ENCODE measurements at regions not wholly inside any gene's neighbourhood (a gene's known extent, or its start where the extent isn't known, plus 50 kb on each side); places are given as distances from the start of the nearest gene placed in this dataset.

DNA sequence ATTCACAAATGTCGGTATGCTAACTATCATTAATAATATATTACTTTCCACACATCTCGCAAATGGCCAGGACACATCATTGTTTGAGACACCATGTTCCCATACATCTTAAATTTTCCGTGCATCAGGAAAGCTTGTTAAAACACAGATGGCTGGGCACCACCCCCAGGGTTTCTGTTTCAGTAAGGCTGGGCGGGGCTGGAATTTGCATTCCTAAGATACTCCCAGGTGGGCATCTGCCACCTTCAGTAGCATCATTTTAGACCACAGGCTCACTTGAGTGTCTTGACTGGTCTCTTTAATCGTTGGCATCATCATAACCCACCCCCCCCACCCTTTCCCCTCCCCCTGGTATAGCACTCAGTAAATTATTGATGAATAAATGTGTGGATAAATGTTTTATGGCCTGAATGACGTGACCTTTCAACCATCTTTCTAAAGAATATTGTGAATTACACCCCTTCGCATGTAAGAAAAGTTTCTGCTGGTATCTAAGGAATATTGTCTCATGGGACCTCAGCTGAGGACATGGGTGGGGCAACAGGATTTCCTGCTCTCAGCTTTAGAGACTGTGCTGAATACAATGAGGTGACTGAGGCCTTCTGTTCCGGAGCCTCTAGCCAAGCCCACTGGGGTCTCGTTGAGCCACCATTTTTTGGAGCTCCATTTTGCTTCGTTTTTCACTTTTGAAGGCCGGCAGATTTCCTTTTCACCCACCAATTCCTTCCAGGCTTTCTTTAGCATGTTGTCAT, 124.1 kb upstream of the NEDD9 start:
- 70 to 75% methylated on average over 11 of the region's 11 CpGs for WGBS, 2 donors

GRCh38 chr6:11353921-11354389, 121.5 kb upstream of the NEDD9 start:
- intact Hi-C loops (cut with DNase I; ENCODE audit: low total_unique reads) = no loop called here
- no peak overlapping the region for H3K4me3 ChIP-seq (ENCODE audit: low read depth, poor library complexity, severe bottlenecking)
- TF ChIP-seq, protein P1, sequence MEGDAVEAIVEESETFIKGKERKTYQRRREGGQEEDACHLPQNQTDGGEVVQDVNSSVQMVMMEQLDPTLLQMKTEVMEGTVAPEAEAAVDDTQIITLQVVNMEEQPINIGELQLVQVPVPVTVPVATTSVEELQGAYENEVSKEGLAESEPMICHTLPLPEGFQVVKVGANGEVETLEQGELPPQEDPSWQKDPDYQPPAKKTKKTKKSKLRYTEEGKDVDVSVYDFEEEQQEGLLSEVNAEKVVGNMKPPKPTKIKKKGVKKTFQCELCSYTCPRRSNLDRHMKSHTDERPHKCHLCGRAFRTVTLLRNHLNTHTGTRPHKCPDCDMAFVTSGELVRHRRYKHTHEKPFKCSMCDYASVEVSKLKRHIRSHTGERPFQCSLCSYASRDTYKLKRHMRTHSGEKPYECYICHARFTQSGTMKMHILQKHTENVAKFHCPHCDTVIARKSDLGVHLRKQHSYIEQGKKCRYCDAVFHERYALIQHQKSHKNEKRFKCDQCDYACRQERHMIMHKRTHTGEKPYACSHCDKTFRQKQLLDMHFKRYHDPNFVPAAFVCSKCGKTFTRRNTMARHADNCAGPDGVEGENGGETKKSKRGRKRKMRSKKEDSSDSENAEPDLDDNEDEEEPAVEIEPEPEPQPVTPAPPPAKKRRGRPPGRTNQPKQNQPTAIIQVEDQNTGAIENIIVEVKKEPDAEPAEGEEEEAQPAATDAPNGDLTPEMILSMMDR (IDR thresholded peaks at IDR 0.05) = no peak
- TF ChIP-seq POLR2A (IDR thresholded peaks at IDR 0.05) = no peak
- 36 to 38% methylated on average over 6 of the region's 6 CpGs for WGBS, 2 donors
- peak in 1 of 2 donors; percentile 37 for DNase-seq (ENCODE audit: low spot score in 2 of 2)

More for the DNA sequence above, 124.1 kb upstream of the NEDD9 start:
- intact Hi-C loops (cut with DNase I; ENCODE audit: low total_unique reads) = no loop called here
- TF ChIP-seq, protein P1 (IDR thresholded peaks at IDR 0.05) = no peak
- TF ChIP-seq POLR2A (IDR thresholded peaks at IDR 0.05) = no peak
- no peak for DNase-seq (ENCODE audit: low spot score in 2 of 2)
- H3K4me3 ChIP-seq (ENCODE audit: low read depth, poor library complexity, severe bottlenecking) = no peak overlapping the region

- WGBS, 2 donors = 80 to 89% methylated on average over 4 of the region's 4 CpGs
- TF ChIP-seq, protein P1 (IDR thresholded peaks at IDR 0.05) = no peak
- no peak for TF ChIP-seq POLR2A (IDR thresholded peaks at IDR 0.05)
Observed at GRCh38 chr6:11350294-11350693, 117.8 kb upstream of the NEDD9 start.

GRCh38 chr6:11349880-11350279, 117.4 kb upstream of the NEDD9 start:
- TF ChIP-seq, protein P1 (IDR thresholded peaks at IDR 0.05) = no peak
- no peak for TF ChIP-seq POLR2A (IDR thresholded peaks at IDR 0.05)
- no peak overlapping the region for H3K4me3 ChIP-seq (ENCODE audit: low read depth, poor library complexity, severe bottlenecking)
- intact Hi-C loops (cut with DNase I; ENCODE audit: low total_unique reads) = no loop called here
- no peak for DNase-seq (ENCODE audit: low spot score in 2 of 2)

More at GRCh38 chr6:11350294-11350693, 117.8 kb upstream of the NEDD9 start:
- intact Hi-C loops (cut with DNase I; ENCODE audit: low total_unique reads) = no loop called here
- no peak overlapping the region for H3K4me3 ChIP-seq (ENCODE audit: low read depth, poor library complexity, severe bottlenecking)
- no peak for DNase-seq (ENCODE audit: low spot score in 2 of 2)

- 67 to 89% methylated on average over 1 of the region's 1 CpG for WGBS, 2 donors
- DNase-seq (ENCODE audit: low spot score in 2 of 2) = no peak
- no peak for TF ChIP-seq POLR2A (IDR thresholded peaks at IDR 0.05)
- TF ChIP-seq, protein P1 (IDR thresholded peaks at IDR 0.05) = no peak
- intact Hi-C loops (cut with DNase I; ENCODE audit: low total_unique reads) = no loop called here
- no peak overlapping the region for H3K4me3 ChIP-seq (ENCODE audit: low read depth, poor library complexity, severe bottlenecking)
Observed at GRCh38 chr6:11346516-11346915, 114.0 kb upstream of the NEDD9 start.

Data from lower leg skin (tissue), 4 donors.